IMR-90 (cell line): ENCODE measurements at regions not wholly inside any gene's neighbourhood (a gene's known extent, or its start where the extent isn't known, plus 50 kb on each side); places are given as distances from the start of the nearest gene placed in this dataset.

Experiments used
- ATAC-seq: fragments of 200-7000 bp; cut with Tn5 transposase; 2 replicates; pipeline ENCODE4 v1.9.1; 2020; ENCODE audit warnings: low read depth, mild to moderate bottlenecking, moderate library complexity
- BruUV-seq: library from RNA; stranded (reverse); fragments of 400-500 nt; replicated peaks from 2 replicates; lab custom pipeline; 2021; lab: Mats Ljungman, UMichigan
- CTCF ChIA-PET: fragments of 300-600 bp; formaldehyde crosslinking; extraction: SDS; loops from one replicate; lab custom pipeline; 2021; ENCODE audit warnings: antibody characterized with exemption; lab: Yijun Ruan, JAX
- POLR2A ChIA-PET: fragments of 300-600 bp; sonication (Branson Sonifier 250); formaldehyde crosslinking; loops from one replicate; lab custom pipeline; 2022; ENCODE audit warnings: antibody characterized with exemption; ENCODE audit not compliant: unreplicated experiment; lab: Charles Lee
- DNase-seq: peaks from one replicate; pipeline ENCODE4 v3.0.0; 2013
- H2AFZ ChIP-seq: replicated peaks from 2 replicates; pipeline ENCODE3; 2013; ENCODE audit warnings: low read length, mild to moderate bottlenecking; ENCODE audit not compliant: poor library complexity
- H2AK5ac ChIP-seq: 2 replicates; pipeline ENCODE4 v1.6.1; 2013; ENCODE audit warnings: low read depth, low read length, inconsistent platforms
- H2AK9ac ChIP-seq: replicated peaks from 2 replicates; pipeline ENCODE3; 2013; ENCODE audit warnings: mild to moderate bottlenecking, low read depth, low read length, moderate library complexity; ENCODE audit not compliant: poor library complexity
- H2BK120ac ChIP-seq: 2 replicates; pipeline ENCODE4 v1.6.1; 2013; ENCODE audit warnings: low read depth, low read length, inconsistent platforms
- H2BK15ac ChIP-seq: 3 replicates; pipeline ENCODE4 v1.6.1; 2013; ENCODE audit warnings: low read depth, low read length, inconsistent platforms
- H2BK20ac ChIP-seq: 2 replicates; pipeline ENCODE4 v1.6.1; 2013; ENCODE audit warnings: low read depth, mild to moderate bottlenecking, inconsistent platforms, low read length, moderate library complexity
- H2BK5ac ChIP-seq: 2 replicates; pipeline ENCODE4 v1.6.1; 2013; ENCODE audit warnings: mild to moderate bottlenecking, low read depth, low read length, inconsistent platforms; ENCODE audit not compliant: poor library complexity, severe bottlenecking
- H3K14ac ChIP-seq: replicated peaks from 2 replicates; pipeline ENCODE4 v1.6.1; 2013; ENCODE audit warnings: low read depth, low read length, inconsistent platforms
- H3K18ac ChIP-seq: 2 replicates; pipeline ENCODE4 v1.6.1; 2013; ENCODE audit warnings: low read depth, low read length, control low read depth
- H3K23ac ChIP-seq: 2 replicates; pipeline ENCODE4 v1.6.1; 2013; ENCODE audit warnings: low read depth, low read length, inconsistent platforms
- H3K27ac ChIP-seq: 2 replicates; pipeline ENCODE4 v1.5.1; 2013; ENCODE audit warnings: mild to moderate bottlenecking, control low read depth, low read length; ENCODE audit not compliant: insufficient read depth
- H3K27me3 ChIP-seq: 2 replicates; pipeline ENCODE4 v1.6.1; 2013; ENCODE audit warnings: low read length; ENCODE audit not compliant: control insufficient read depth, insufficient read depth
- H3K36me3 ChIP-seq: 2 replicates; pipeline ENCODE4 v1.6.1; 2013; ENCODE audit warnings: low read length, mixed read lengths; ENCODE audit not compliant: control insufficient read depth, insufficient read depth
- H3K4ac ChIP-seq: 2 replicates; pipeline ENCODE4 v1.6.1; 2013; ENCODE audit warnings: low read depth, low read length, inconsistent platforms
- H3K4me1 ChIP-seq: 2 replicates; pipeline ENCODE4 v1.6.1; 2013; ENCODE audit warnings: low read length, mixed read lengths; ENCODE audit not compliant: control insufficient read depth, insufficient read depth
- H3K4me2 ChIP-seq: 2 replicates; pipeline ENCODE4 v1.6.1; 2013; ENCODE audit warnings: low read depth, mild to moderate bottlenecking, control low read depth, low read length, moderate library complexity
- H3K4me3 ChIP-seq: 2 replicates; pipeline ENCODE4 v1.5.1; 2013; ENCODE audit warnings: low read depth, mild to moderate bottlenecking, control low read depth, low read length, moderate library complexity; ENCODE audit not compliant: insufficient read depth
- H3K56ac ChIP-seq: 2 replicates; pipeline ENCODE4 v1.6.1; 2013; ENCODE audit warnings: low read length, inconsistent platforms; ENCODE audit not compliant: insufficient read depth; ENCODE audit errors: extremely low read depth
- H3K79me1 ChIP-seq, 2 experiments: 2 replicates each; pipeline ENCODE4 v1.6.1; 2013; ENCODE audit warnings: low read length in 2 of 2, inconsistent platforms in 1 of 2, low read depth in 1 of 2
- H3K9ac ChIP-seq: 2 replicates; pipeline ENCODE4 v1.6.1; 2013; ENCODE audit warnings: low read depth, low read length, control low read depth
- H3K9me1 ChIP-seq: 2 replicates; pipeline ENCODE4 v1.6.1; 2013; ENCODE audit warnings: low read length, inconsistent platforms; ENCODE audit not compliant: insufficient read depth
- H3K9me3 ChIP-seq: 2 replicates; pipeline ENCODE4 v1.6.1; 2013; ENCODE audit warnings: low read length; ENCODE audit not compliant: control insufficient read depth, insufficient read depth
- H4K20me1 ChIP-seq: 2 replicates; pipeline ENCODE4 v1.6.1; 2013; ENCODE audit warnings: low read length, inconsistent platforms; ENCODE audit not compliant: insufficient read depth
- H4K5ac ChIP-seq: 2 replicates; pipeline ENCODE4 v1.6.1; 2013; ENCODE audit warnings: mild to moderate bottlenecking, low read depth, low read length, control low read depth
- H4K8ac ChIP-seq, 2 experiments: 2 replicates each; pipeline ENCODE4 v1.6.1; 2013; ENCODE audit warnings: low read depth in 2 of 2, low read length in 2 of 2, control low read depth in 1 of 2, inconsistent platforms in 1 of 2
- H4K91ac ChIP-seq: 2 replicates; pipeline ENCODE4 v1.6.1; 2013; ENCODE audit warnings: low read depth, low read length, inconsistent platforms; ENCODE audit not compliant: insufficient read depth
- CEBPB ChIP-seq: IDR thresholded peaks from 2 replicates; pipeline ENCODE4 v1.6.1; 2012; ENCODE audit warnings: low read depth, low read length, improper control_type of control experiment
- MAFK ChIP-seq: IDR thresholded peaks from 2 replicates; pipeline ENCODE4 v1.6.1; 2012; ENCODE audit warnings: low read depth, low read length, improper control_type of control experiment
- MAZ ChIP-seq: IDR thresholded peaks from 2 replicates; pipeline ENCODE4 v1.6.1; 2012; ENCODE audit warnings: low read depth, mild to moderate bottlenecking, low read length, improper control_type of control experiment, moderate library complexity, borderline replicate concordance
- MXI1 ChIP-seq: IDR thresholded peaks from 2 replicates; pipeline ENCODE4 v1.6.1; 2012; ENCODE audit warnings: low read depth, mild to moderate bottlenecking, low read length, moderate library complexity, borderline replicate concordance
- RFX5 ChIP-seq: IDR thresholded peaks from 2 replicates; pipeline ENCODE4 v1.8.0; 2012; ENCODE audit warnings: low read depth, mild to moderate bottlenecking, low read length, moderate library complexity
- WGBS, 2 experiments: methylation state at CpG; one replicate each; pipeline versions ENCODE4 v1.1.5 to v1.1.7; 2013; ENCODE audit warnings: missing lambda C conversion rate in 2 of 2; ENCODE audit not compliant: insufficient read length in 1 of 2; ENCODE audit errors: extremely low coverage in 2 of 2; 5-methylcytosine and 5-hydroxymethylcytosine counted together
- dilution Hi-C: fragments of 300-500 bp; cut with HindIII; formaldehyde crosslinking; loops from one replicate; pipeline ENCODE4 v1.14.3; 2018; ENCODE audit warnings: low sequenced_read_pairs; ENCODE audit not compliant: unreplicated experiment
- in situ Hi-C: fragments of 300-500 bp; cut with MboI; formaldehyde crosslinking; loops from 3 replicates; pipeline ENCODE4 v1.14.3; 2019; ENCODE audit warnings: low sequenced_read_pairs, inconsistent platforms, mixed read lengths
- intact Hi-C: fragments of 100-400 bp; cut with micrococcal nuclease; formaldehyde crosslinking; loops from 2 replicates; pipeline ENCODE4 v1.10.0; 2022
- TF ChIP-seq, protein P1 (sequence below): fragments of 150-350 bp; IDR thresholded peaks from 2 replicates; pipeline ENCODE4 v1.6.1; 2017; ENCODE audit warnings: mild to moderate bottlenecking, antibody characterized with exemption, low read length, low read depth
- TF ChIP-seq, protein P2 (sequence below): conservative IDR thresholded peaks from 2 replicates; pipeline ENCODE4 v1.5.1; 2012; ENCODE audit warnings: mild to moderate bottlenecking, low read depth, low read length, improper control_type of control experiment

DNA sequence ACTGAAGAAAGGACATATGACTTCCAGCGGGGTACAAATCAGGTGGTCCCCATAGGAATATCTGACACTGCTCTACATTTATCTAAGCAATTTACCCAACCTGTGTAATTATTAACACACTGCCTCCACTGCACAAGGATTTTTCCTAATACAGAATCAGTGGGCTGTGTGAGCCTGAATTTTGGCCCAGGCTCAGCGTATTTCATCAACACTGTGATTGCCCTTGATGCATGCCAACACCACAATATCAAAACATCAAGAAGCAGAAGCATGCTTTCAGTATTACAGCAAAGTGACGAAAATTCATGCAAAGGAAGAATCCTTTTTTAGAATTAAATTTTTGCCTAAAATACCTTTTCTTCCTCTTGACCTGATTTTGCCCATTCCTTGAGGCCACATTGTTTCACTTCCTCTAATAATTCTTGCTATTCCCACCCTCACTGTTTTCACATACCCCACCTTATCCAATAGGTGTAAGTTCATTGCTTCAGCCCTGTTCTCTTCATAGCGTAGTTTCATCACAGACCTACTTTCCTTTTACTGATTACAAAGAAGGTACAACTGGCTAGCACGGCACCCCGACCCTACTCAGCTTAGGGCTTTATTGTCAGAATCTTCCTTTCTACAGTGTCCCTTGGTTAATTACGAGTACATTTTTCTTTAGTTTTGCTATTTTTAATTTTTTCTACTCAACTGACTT is 83.7 kb upstream of the PTCHD4 start:
- Histone ChIP-seq H3K36me3 (no peaks in the 10 kb centered on the region), H3K23ac (no peak overlapping the region), H3K4me3 (no peak overlapping the region), H2BK15ac (no peak overlapping the region), H3K9ac (no peak overlapping the region), H2AFZ (no peak overlapping the region), H3K27me3 (no peaks in the 10 kb centered on the region), H2BK120ac (no peak overlapping the region), H2BK20ac (no peak overlapping the region), H3K9me1 (no peaks in the 10 kb centered on the region), H3K27ac (no peak overlapping the region), H3K14ac (no peak overlapping the region), H3K4me2 (no peak overlapping the region), H3K79me1 (no peaks in the 10 kb centered on the region), H2BK5ac (no peak overlapping the region), H4K5ac (no peak overlapping the region), H3K56ac (no peak overlapping the region), H2AK9ac (no peak overlapping the region), H3K4ac (no peak overlapping the region), H3K9me3 (no peaks in the 10 kb centered on the region), H4K91ac (no peak overlapping the region), H3K4me1 (no peaks in the 10 kb centered on the region), H3K18ac (no peak overlapping the region), H2AK5ac (no peak overlapping the region), H4K8ac (no peak overlapping the region), H4K20me1 (no peaks in the 10 kb centered on the region)
- POLR2A ChIA-PET = no interaction called here
- no TSS peak for BruUV-seq
- no CpG with 5 or more reads among the region's 7 CpGs for WGBS, 2 experiments
- TF ChIP-seq CEBPB (no peak), MAFK (no peak), RFX5 (no peak), MXI1 (no peak), MAZ (no peak)
- TF ChIP-seq, protein P1, sequence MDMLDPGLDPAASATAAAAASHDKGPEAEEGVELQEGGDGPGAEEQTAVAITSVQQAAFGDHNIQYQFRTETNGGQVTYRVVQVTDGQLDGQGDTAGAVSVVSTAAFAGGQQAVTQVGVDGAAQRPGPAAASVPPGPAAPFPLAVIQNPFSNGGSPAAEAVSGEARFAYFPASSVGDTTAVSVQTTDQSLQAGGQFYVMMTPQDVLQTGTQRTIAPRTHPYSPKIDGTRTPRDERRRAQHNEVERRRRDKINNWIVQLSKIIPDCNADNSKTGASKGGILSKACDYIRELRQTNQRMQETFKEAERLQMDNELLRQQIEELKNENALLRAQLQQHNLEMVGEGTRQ = no peak
- TF ChIP-seq, protein P2, sequence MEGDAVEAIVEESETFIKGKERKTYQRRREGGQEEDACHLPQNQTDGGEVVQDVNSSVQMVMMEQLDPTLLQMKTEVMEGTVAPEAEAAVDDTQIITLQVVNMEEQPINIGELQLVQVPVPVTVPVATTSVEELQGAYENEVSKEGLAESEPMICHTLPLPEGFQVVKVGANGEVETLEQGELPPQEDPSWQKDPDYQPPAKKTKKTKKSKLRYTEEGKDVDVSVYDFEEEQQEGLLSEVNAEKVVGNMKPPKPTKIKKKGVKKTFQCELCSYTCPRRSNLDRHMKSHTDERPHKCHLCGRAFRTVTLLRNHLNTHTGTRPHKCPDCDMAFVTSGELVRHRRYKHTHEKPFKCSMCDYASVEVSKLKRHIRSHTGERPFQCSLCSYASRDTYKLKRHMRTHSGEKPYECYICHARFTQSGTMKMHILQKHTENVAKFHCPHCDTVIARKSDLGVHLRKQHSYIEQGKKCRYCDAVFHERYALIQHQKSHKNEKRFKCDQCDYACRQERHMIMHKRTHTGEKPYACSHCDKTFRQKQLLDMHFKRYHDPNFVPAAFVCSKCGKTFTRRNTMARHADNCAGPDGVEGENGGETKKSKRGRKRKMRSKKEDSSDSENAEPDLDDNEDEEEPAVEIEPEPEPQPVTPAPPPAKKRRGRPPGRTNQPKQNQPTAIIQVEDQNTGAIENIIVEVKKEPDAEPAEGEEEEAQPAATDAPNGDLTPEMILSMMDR = no peak
- in situ Hi-C loops = no loop called here
- ATAC-seq (no peak), DNase-seq (no peak)
- CTCF ChIA-PET = interaction anchor here (0.6 kb wide), 1 partner anchor 130 kb away, joined by 3 read pairs; no protein-coding TSS in a partner anchor
- dilution Hi-C loops = no loop called here
- intact Hi-C loops = no loop called here
